ENCODE measurements at regions not wholly inside any gene's neighbourhood (a gene's known extent, or its start where the extent isn't known, plus 50 kb on each side); places are given as distances from the start of the nearest gene placed in this dataset.

- WGBS, 3 donors: 69 to 84% (median 84%) methylated on average over 4 of the region's 4 CpGs
- H3K9me3 ChIP-seq (ENCODE audit: control insufficient read depth in 2 of 2, insufficient read depth in 1 of 2, low read depth in 1 of 2, low read length in 1 of 2): no peaks in the 10 kb centered on the region
- no peak for DNase-seq
- H3K36me3 ChIP-seq (ENCODE audit: control insufficient read depth in 3 of 3, insufficient read depth in 2 of 3, low read depth in 1 of 3, low read length in 3 of 3): no peaks in the 10 kb centered on the region
- H3K4me1 ChIP-seq (ENCODE audit: control insufficient read depth in 3 of 3, insufficient read depth in 2 of 3, low read depth in 1 of 3, low read length in 2 of 3): no peaks in the 10 kb centered on the region
- no peak overlapping the region for H3K27ac ChIP-seq (ENCODE audit: low read depth in 1 of 3, low read length in 2 of 3)
- no peaks in the 10 kb centered on the region for H3K27me3 ChIP-seq (ENCODE audit: control insufficient read depth in 3 of 3, insufficient read depth in 3 of 3, low read length in 3 of 3)
- no peak for FAIRE-seq
- H3K4me3 ChIP-seq (ENCODE audit: low read depth in 1 of 3, low read length in 3 of 3): no peak overlapping the region
These were observed 120.4 kb upstream of the CLDN10 start for GRCh38 chr13:95432141-95432540.

- no peaks in the 10 kb centered on the region for H3K4me1 ChIP-seq (ENCODE audit: control insufficient read depth in 3 of 3, insufficient read depth in 2 of 3, low read depth in 1 of 3, low read length in 2 of 3)
- FAIRE-seq (no peak), DNase-seq (no peak)
- H3K9me3 ChIP-seq (ENCODE audit: control insufficient read depth in 2 of 2, insufficient read depth in 1 of 2, low read depth in 1 of 2, low read length in 1 of 2): no peaks in the 10 kb centered on the region
- no peak overlapping the region for H3K27ac ChIP-seq (ENCODE audit: low read depth in 1 of 3, low read length in 2 of 3)
- H3K27me3 ChIP-seq (ENCODE audit: control insufficient read depth in 3 of 3, insufficient read depth in 3 of 3, low read length in 3 of 3): no peaks in the 10 kb centered on the region
- 92 to 96% (median 95%) methylated on average over 21 of the region's 21 CpGs for WGBS, 3 donors
- H3K36me3 ChIP-seq (ENCODE audit: control insufficient read depth in 3 of 3, insufficient read depth in 2 of 3, low read depth in 1 of 3, low read length in 3 of 3): no peaks in the 10 kb centered on the region
- no peak overlapping the region for H3K4me3 ChIP-seq (ENCODE audit: low read depth in 1 of 3, low read length in 3 of 3)
These were observed 119.0 kb upstream of the CLDN10 start for GRCh38 chr13:95433537-95433936.

GRCh38 chr13:95434111-95434510 lies 118.4 kb upstream of the CLDN10 start:
- Histone ChIP-seq H3K4me3 (ENCODE audit: low read depth in 1 of 3, low read length in 3 of 3) (no peak overlapping the region), H3K36me3 (ENCODE audit: control insufficient read depth in 3 of 3, insufficient read depth in 2 of 3, low read depth in 1 of 3, low read length in 3 of 3) (no peaks in the 10 kb centered on the region), H3K27ac (ENCODE audit: low read depth in 1 of 3, low read length in 2 of 3) (no peak overlapping the region), H3K9me3 (ENCODE audit: control insufficient read depth in 2 of 2, insufficient read depth in 1 of 2, low read depth in 1 of 2, low read length in 1 of 2) (no peaks in the 10 kb centered on the region), H3K4me1 (ENCODE audit: control insufficient read depth in 3 of 3, insufficient read depth in 2 of 3, low read depth in 1 of 3, low read length in 2 of 3) (no peaks in the 10 kb centered on the region), H3K27me3 (ENCODE audit: control insufficient read depth in 3 of 3, insufficient read depth in 3 of 3, low read length in 3 of 3) (no peaks in the 10 kb centered on the region)
- DNase-seq: no peak
- no peak for FAIRE-seq

DNA sequence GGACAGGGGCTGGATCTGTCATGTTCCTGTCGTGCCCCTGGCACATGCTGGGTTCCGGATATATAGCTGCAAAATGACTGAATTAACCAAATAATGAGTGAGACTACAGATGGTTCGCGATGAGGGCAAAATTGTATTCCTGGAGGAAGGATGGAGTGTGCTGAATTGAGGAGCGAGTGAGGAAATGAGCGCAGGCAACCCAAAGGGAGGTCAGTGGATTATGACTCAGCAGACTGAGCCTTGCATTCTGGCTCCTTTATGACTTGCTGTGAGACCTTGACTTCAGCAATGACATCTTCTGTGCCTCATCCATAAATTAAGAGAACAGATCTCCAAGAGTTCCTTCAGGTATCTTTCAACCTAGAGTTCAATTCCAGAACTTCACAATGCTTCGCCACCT lies 115.0 kb upstream of the CLDN10 start:
- Histone ChIP-seq H3K9me3 (ENCODE audit: control insufficient read depth in 2 of 2, insufficient read depth in 1 of 2, low read depth in 1 of 2, low read length in 1 of 2) (no peaks in the 10 kb centered on the region), H3K4me3 (ENCODE audit: low read depth in 1 of 3, low read length in 3 of 3) (no peak overlapping the region), H3K27ac (ENCODE audit: low read depth in 1 of 3, low read length in 2 of 3) (no peak overlapping the region), H3K4me1 (ENCODE audit: control insufficient read depth in 3 of 3, insufficient read depth in 2 of 3, low read depth in 1 of 3, low read length in 2 of 3) (no peaks in the 10 kb centered on the region), H3K27me3 (ENCODE audit: control insufficient read depth in 3 of 3, insufficient read depth in 3 of 3, low read length in 3 of 3) (no peaks in the 10 kb centered on the region), H3K36me3 (ENCODE audit: control insufficient read depth in 3 of 3, insufficient read depth in 2 of 3, low read depth in 1 of 3, low read length in 3 of 3) (no peaks in the 10 kb centered on the region)
- no peak for DNase-seq
- WGBS, 3 donors: 92 to 94% (median 93%) methylated on average over 7 of the region's 7 CpGs
- FAIRE-seq: no peak

DNA sequence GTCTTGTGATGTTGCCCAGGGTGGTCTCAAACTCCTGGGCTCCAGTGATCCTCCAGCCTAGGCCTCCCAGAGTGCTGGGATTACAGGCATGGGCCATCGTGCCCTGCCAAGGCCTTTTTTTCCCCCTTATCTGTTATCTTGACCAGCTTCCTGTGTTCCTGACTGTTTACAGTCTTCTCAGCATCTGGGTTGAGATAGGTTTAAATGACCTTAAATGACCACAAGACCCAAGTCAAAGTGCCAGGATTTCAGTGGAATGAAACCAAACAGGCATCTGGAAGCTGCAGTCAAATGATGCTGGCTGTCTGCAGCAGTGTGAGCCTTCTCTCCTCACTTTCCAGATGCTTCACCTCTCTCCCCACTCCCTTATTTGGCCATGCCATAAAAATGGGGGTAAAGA lies 114.2 kb upstream of the CLDN10 start:
- H3K9me3 ChIP-seq (ENCODE audit: control insufficient read depth in 2 of 2, insufficient read depth in 1 of 2, low read depth in 1 of 2, low read length in 1 of 2): no peaks in the 10 kb centered on the region
- no peaks in the 10 kb centered on the region for H3K4me1 ChIP-seq (ENCODE audit: control insufficient read depth in 3 of 3, insufficient read depth in 2 of 3, low read depth in 1 of 3, low read length in 2 of 3)
- FAIRE-seq: no peak
- WGBS, 3 donors: 19 to 50% (median 33%) methylated on average over 1 of the region's 1 CpG
- no peaks in the 10 kb centered on the region for H3K36me3 ChIP-seq (ENCODE audit: control insufficient read depth in 3 of 3, insufficient read depth in 2 of 3, low read depth in 1 of 3, low read length in 3 of 3)
- no peak overlapping the region for H3K4me3 ChIP-seq (ENCODE audit: low read depth in 1 of 3, low read length in 3 of 3)
- H3K27ac ChIP-seq (ENCODE audit: low read depth in 1 of 3, low read length in 2 of 3): no peak overlapping the region
- no peaks in the 10 kb centered on the region for H3K27me3 ChIP-seq (ENCODE audit: control insufficient read depth in 3 of 3, insufficient read depth in 3 of 3, low read length in 3 of 3)
- DNase-seq: no peak

DNA sequence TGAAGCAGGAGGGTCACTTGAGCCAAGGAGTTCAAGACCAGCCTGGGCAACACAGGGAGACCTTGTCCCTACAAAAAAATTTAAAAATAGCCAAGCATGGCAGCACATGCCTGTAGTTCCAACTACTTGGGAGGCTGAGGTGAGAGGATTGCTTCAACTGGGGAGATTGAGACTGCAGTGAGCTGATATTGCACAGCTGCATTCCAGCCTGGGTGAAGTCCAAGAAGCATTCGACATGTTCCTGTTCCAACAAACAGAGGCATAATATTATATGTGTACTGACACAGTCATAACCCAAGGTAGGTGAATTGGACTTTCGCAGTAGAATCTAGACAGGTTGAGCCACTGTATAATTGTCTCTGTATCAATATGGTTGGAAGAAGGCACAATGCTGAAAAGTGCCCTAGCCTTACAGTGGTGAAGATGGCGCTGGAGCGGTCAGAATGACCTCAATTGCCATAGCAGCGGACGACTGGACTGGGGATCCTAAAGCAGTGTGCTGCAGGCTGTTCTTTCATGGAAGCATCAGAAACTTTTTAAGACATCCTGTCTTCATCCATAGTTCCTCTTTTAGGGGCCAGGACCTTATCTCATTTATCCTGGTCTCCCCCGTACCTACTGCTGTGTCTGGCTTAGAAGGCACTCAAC lies 112.0 kb upstream of the CLDN10 start:
- H3K4me1 ChIP-seq (ENCODE audit: control insufficient read depth in 3 of 3, insufficient read depth in 2 of 3, low read depth in 1 of 3, low read length in 2 of 3): no peaks in the 10 kb centered on the region
- 81 to 86% (median 82%) methylated on average over 7 of the region's 7 CpGs for WGBS, 3 donors
- FAIRE-seq: no peak
- H3K4me3 ChIP-seq (ENCODE audit: low read depth in 1 of 3, low read length in 3 of 3): no peak overlapping the region
- no peak overlapping the region for H3K27ac ChIP-seq (ENCODE audit: low read depth in 1 of 3, low read length in 2 of 3)
- no peaks in the 10 kb centered on the region for H3K9me3 ChIP-seq (ENCODE audit: control insufficient read depth in 2 of 2, insufficient read depth in 1 of 2, low read depth in 1 of 2, low read length in 1 of 2)
- no peak for DNase-seq
- H3K27me3 ChIP-seq (ENCODE audit: control insufficient read depth in 3 of 3, insufficient read depth in 3 of 3, low read length in 3 of 3): no peaks in the 10 kb centered on the region
- H3K36me3 ChIP-seq (ENCODE audit: control insufficient read depth in 3 of 3, insufficient read depth in 2 of 3, low read depth in 1 of 3, low read length in 3 of 3): no peaks in the 10 kb centered on the region

DNA sequence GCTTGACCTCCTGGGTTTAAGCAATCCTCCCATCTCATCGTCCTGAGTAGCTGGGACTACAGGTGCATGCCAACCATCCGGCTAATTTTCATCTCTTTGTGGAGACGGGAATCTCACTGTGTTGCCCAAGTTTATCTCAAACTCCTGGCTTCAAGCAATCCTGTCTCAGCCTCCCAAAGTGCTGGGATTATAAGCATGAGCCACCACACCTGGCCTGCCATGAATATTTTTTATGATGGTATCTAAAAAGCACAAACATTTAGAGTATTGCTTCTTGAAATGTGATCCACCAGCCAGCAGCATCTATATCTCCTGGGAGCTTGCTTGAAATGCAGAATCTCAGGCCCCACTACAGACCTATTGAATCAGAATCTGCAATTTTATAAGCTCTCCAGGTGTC lies 111.2 kb upstream of the CLDN10 start:
- no peak overlapping the region for H3K27ac ChIP-seq (ENCODE audit: low read depth in 1 of 3, low read length in 2 of 3)
- no peaks in the 10 kb centered on the region for H3K9me3 ChIP-seq (ENCODE audit: control insufficient read depth in 2 of 2, insufficient read depth in 1 of 2, low read depth in 1 of 2, low read length in 1 of 2)
- no peaks in the 10 kb centered on the region for H3K36me3 ChIP-seq (ENCODE audit: control insufficient read depth in 3 of 3, insufficient read depth in 2 of 3, low read depth in 1 of 3, low read length in 3 of 3)
- no peak overlapping the region for H3K4me3 ChIP-seq (ENCODE audit: low read depth in 1 of 3, low read length in 3 of 3)
- WGBS, 3 donors: 77 to 88% (median 79%) methylated on average over 3 of the region's 3 CpGs
- FAIRE-seq (no peak), DNase-seq (no peak)
- no peaks in the 10 kb centered on the region for H3K27me3 ChIP-seq (ENCODE audit: control insufficient read depth in 3 of 3, insufficient read depth in 3 of 3, low read length in 3 of 3)
- no peaks in the 10 kb centered on the region for H3K4me1 ChIP-seq (ENCODE audit: control insufficient read depth in 3 of 3, insufficient read depth in 2 of 3, low read depth in 1 of 3, low read length in 2 of 3)

- H3K9me3 ChIP-seq (ENCODE audit: control insufficient read depth in 2 of 2, insufficient read depth in 1 of 2, low read depth in 1 of 2, low read length in 1 of 2): no peaks in the 10 kb centered on the region
- no peaks in the 10 kb centered on the region for H3K36me3 ChIP-seq (ENCODE audit: control insufficient read depth in 3 of 3, insufficient read depth in 2 of 3, low read depth in 1 of 3, low read length in 3 of 3)
- H3K4me3 ChIP-seq (ENCODE audit: low read depth in 1 of 3, low read length in 3 of 3): no peak overlapping the region
- no peaks in the 10 kb centered on the region for H3K27me3 ChIP-seq (ENCODE audit: control insufficient read depth in 3 of 3, insufficient read depth in 3 of 3, low read length in 3 of 3)
- no peak for DNase-seq
- no peak overlapping the region for H3K27ac ChIP-seq (ENCODE audit: low read depth in 1 of 3, low read length in 2 of 3)
- no peaks in the 10 kb centered on the region for H3K4me1 ChIP-seq (ENCODE audit: control insufficient read depth in 3 of 3, insufficient read depth in 2 of 3, low read depth in 1 of 3, low read length in 2 of 3)
- 79 to 84% (median 79%) methylated on average over 6 of the region's 6 CpGs for WGBS, 3 donors
- FAIRE-seq: no peak
These were observed 108.4 kb upstream of the CLDN10 start for GRCh38 chr13:95444006-95444730.

DNA sequence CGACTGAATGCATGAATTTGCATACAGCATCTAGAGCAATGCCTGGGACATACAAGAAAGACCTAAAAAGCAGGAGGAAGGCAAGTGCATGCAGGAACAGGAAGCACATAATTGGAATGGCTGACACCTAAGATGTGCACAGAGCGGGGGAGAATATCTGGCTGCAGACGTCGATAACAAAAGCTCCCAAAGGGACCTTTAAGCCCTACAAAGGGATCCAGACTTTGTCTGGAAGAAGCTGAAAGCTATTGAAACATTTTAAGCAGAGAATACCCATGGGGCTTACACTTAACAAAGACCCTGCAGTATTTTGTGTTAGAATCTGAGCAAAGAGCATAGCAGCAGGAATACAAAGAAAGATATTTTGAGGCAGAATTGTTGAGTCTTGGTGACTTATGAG lies 107.4 kb upstream of the CLDN10 start:
- WGBS, 3 donors: 67 to 80% (median 73%) methylated on average over 4 of the region's 4 CpGs
- DNase-seq: no peak
- no peak overlapping the region for H3K4me3 ChIP-seq (ENCODE audit: low read depth in 1 of 3, low read length in 3 of 3)
- FAIRE-seq: no peak
- H3K27ac ChIP-seq (ENCODE audit: low read depth in 1 of 3, low read length in 2 of 3): no peak overlapping the region
- no peaks in the 10 kb centered on the region for H3K36me3 ChIP-seq (ENCODE audit: control insufficient read depth in 3 of 3, insufficient read depth in 2 of 3, low read depth in 1 of 3, low read length in 3 of 3)
- H3K4me1 ChIP-seq (ENCODE audit: control insufficient read depth in 3 of 3, insufficient read depth in 2 of 3, low read depth in 1 of 3, low read length in 2 of 3): no peaks in the 10 kb centered on the region
- H3K9me3 ChIP-seq (ENCODE audit: control insufficient read depth in 2 of 2, insufficient read depth in 1 of 2, low read depth in 1 of 2, low read length in 1 of 2): no peaks in the 10 kb centered on the region
- no peaks in the 10 kb centered on the region for H3K27me3 ChIP-seq (ENCODE audit: control insufficient read depth in 3 of 3, insufficient read depth in 3 of 3, low read length in 3 of 3)
